IMR-90 (cell line): ENCODE measurements at regions not wholly inside any gene's neighbourhood (a gene's known extent, or its start where the extent isn't known, plus 50 kb on each side); places are given as distances from the start of the nearest gene placed in this dataset.

Experiments used
- CEBPB ChIP-seq: IDR thresholded peaks from 2 replicates; pipeline ENCODE4 v1.6.1; 2012; ENCODE audit warnings: low read depth, low read length, improper control_type of control experiment
- CHD1 ChIP-seq: IDR thresholded peaks from 2 replicates; pipeline ENCODE4 v1.6.1; 2012; ENCODE audit warnings: low read depth, low read length, improper control_type of control experiment
- CTCF ChIP-seq: conservative IDR thresholded peaks from 2 replicates; pipeline ENCODE4 v1.5.1; 2012; ENCODE audit warnings: mild to moderate bottlenecking, low read depth, low read length, improper control_type of control experiment
- ELK1 ChIP-seq: fragments of 150-350 bp; IDR thresholded peaks from 2 replicates; pipeline ENCODE4 v1.6.1; 2016; ENCODE audit warnings: low read depth, mild to moderate bottlenecking, low read length, moderate library complexity, borderline replicate concordance
- MAFK ChIP-seq: IDR thresholded peaks from 2 replicates; pipeline ENCODE4 v1.6.1; 2012; ENCODE audit warnings: low read depth, low read length, improper control_type of control experiment
- MAZ ChIP-seq: IDR thresholded peaks from 2 replicates; pipeline ENCODE4 v1.6.1; 2012; ENCODE audit warnings: low read depth, mild to moderate bottlenecking, low read length, improper control_type of control experiment, moderate library complexity, borderline replicate concordance
- MXI1 ChIP-seq: IDR thresholded peaks from 2 replicates; pipeline ENCODE4 v1.6.1; 2012; ENCODE audit warnings: low read depth, mild to moderate bottlenecking, low read length, moderate library complexity, borderline replicate concordance
- POLR2A ChIP-seq: IDR thresholded peaks from 2 replicates; pipeline ENCODE4 v1.6.1; 2012; ENCODE audit warnings: mild to moderate bottlenecking, low read depth, low read length
- RAD21 ChIP-seq: IDR thresholded peaks from 2 replicates; pipeline ENCODE4 v1.6.1; 2012; ENCODE audit warnings: low read length, improper control_type of control experiment
- RCOR1 ChIP-seq: IDR thresholded peaks from 2 replicates; pipeline ENCODE4 v1.6.1; 2012; ENCODE audit warnings: mild to moderate bottlenecking, low read length, improper control_type of control experiment; ENCODE audit not compliant: insufficient replicate concordance
- RFX5 ChIP-seq: IDR thresholded peaks from 2 replicates; pipeline ENCODE4 v1.8.0; 2012; ENCODE audit warnings: low read depth, mild to moderate bottlenecking, low read length, moderate library complexity
- SMC3 ChIP-seq: fragments of 150-350 bp; IDR thresholded peaks from 2 replicates; pipeline ENCODE4 v1.6.1; 2016; ENCODE audit warnings: low read depth, mild to moderate bottlenecking, antibody characterized with exemption, low read length, moderate library complexity
- USF2 ChIP-seq: fragments of 150-350 bp; IDR thresholded peaks from 2 replicates; pipeline ENCODE4 v1.6.1; 2017; ENCODE audit warnings: mild to moderate bottlenecking, antibody characterized with exemption, low read length, low read depth

- TF ChIP-seq CEBPB (no peak), USF2 (no peak), RFX5 (no peak), POLR2A (no peak), CTCF (no peak), SMC3 (no peak), RAD21 (no peak), MXI1 (no peak), ELK1 (no peak), MAFK (no peak), MAZ (no peak), RCOR1 (no peak), CHD1 (no peak)
Observed at GRCh38 chr9:79480639-79481038, 91.1 kb upstream of the TLE4 start.
